GM18511 (cell line): ENCODE measurements at regions not wholly inside any gene's neighbourhood (a gene's known extent, or its start where the extent isn't known, plus 50 kb on each side); places are given as distances from the start of the nearest gene placed in this dataset.

Source experiments
- ATAC-seq: cut with Tn5 transposase; IDR thresholded peaks from one replicate; pipeline ENCODE4 v1.9.1; 2021; ENCODE audit warnings: mild to moderate bottlenecking, moderate library complexity; ENCODE audit not compliant: unreplicated experiment

GRCh38 chr3:44047796-44048195 lies 193.9 kb upstream of the TOPAZ1 start:
- no peak for ATAC-seq

- no peak for ATAC-seq
Observed at GRCh38 chr3:44048196-44048924, 193.3 kb upstream of the TOPAZ1 start.

DNA sequence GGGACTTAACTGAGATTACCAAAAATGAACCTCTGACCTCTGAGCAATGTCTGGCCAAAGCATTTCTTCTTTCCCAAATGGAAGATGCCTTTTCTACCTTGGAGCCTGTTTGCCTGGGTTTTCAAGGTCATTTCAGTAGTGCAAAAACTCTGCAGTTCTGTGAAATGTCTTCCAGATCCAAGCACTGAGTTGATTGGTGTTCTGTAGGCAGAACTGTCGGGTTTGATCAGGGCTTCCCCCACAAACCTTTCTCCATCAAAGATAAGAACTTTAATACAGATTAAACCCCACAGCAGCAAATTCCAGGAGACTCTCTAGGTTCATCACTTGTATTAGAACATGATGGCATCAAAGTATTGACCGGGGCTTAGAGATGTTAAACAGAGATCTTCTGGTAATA lies 192.7 kb upstream of the TOPAZ1 start:
- no peak for ATAC-seq

- ATAC-seq: no peak
Observed at GRCh38 chr3:44050101-44050500, 191.6 kb upstream of the TOPAZ1 start.

DNA sequence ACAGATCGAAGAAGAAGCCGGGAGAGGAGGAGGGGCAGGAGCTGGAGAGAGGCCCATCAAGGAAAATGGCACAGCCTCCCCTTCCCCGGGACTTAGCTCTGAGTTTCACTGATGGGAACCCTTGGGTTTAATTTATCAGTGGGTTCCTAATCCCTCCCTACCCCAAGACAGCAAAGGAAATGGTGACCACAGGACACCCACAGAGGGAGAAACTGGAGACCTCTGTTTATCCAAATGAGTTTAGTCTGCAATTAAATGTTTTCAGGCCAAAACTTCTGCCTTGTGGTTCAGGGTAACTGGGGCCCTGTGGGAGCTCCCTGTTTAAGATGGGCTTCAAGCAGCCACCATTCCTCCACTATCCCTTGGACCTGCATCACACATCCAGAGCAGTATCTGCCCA lies 190.8 kb upstream of the TOPAZ1 start:
- ATAC-seq: no peak

DNA sequence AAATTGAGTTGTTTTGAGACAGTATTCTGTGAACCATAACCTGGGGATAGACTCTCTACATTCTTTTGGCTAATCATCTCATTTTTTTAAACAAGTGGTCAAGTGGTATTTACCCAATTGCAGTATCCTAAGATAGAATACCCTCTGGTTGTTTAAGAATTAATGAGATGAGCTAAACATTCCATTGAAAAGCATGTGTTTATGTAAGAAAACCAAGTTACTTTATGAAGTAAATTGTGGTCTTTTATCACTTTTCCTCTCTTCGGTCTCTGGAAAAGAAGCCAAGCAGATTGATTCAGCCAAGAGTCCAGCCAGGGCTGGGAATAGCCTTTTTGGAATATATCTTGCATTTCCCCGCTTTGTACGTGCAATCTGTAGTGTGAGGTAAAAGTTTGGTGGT lies 185.7 kb upstream of the TOPAZ1 start:
- no peak for ATAC-seq

DNA sequence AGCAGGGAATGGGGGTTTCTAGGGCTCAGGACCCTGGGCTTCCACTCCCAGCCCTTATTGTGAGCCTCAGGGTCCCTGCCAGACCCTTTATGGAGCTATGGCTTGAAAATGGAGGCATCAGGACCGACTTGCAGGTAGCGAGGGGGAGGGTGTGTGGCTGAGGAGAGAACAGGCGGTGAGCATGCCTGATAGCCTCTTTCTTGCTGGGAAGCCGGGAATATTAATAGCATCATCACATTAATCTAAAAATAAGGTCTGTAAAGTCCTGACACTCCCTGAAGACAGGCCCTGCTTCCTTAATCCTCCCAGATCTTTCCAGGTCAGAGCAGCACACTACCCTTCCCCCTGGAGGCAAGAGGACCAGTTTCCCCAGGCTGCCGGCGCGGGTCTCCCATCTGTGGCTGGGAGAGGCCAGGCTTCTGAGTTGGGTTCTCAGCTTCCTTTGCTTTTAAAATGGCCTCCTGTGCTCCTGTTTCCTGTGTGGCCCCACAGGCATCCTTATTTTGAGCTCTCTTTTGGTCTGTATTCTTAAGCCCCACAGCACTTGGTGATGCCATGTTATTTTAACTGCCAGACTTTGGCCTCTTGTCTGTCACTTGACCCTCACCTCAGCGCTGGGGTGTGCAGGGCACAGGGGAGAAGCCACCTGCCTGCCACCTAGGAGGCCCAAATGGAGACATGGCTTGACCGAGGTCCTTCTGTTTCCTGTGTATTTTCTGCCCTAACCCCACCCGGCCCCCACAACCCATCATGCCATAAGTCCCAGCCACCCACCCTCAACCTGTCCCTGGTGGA lies 185.0 kb upstream of the TOPAZ1 start:
- no peak for ATAC-seq

DNA sequence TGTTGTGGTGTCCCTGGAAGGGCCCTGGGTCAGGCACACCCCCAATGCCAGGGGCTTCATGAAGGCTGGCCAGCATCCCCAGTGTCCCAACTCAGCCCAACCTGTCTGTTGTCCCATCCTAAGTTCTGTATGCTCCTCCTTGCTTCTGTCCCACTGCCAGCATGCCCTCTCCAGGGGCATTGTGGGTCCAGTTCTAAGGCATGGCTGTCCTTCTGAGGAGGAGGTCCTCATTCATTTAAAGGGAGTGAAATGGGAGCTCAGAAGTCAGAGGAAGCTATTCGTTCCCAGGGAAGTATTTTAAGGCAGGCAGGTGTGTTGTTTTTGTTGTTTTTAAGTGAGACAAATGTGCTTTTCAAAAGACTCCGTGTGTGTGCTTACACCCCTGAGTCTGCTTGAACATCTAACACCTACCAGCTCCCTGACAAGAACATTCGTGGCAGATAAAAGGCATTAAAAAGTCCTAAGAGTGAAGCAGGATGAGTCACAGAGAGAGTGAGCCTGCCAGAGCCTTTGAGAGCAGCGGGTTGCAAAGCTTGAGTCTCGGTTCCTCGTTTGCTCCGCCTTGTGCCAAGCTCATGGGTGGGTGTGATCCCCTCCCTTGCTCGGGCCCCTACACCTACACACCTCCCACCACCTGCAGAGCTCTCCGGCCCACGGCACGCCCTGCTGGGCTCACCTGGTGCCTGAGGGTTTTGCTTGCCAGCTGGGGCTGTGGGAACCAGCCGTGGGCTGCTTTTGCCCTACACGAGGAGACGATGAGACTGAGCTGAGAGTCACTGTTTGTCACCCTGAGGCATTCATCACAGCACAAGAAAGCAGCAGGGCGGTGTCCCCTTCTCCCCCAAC lies 183.4 kb upstream of the TOPAZ1 start:
- peak; percentile 95 for ATAC-seq

DNA sequence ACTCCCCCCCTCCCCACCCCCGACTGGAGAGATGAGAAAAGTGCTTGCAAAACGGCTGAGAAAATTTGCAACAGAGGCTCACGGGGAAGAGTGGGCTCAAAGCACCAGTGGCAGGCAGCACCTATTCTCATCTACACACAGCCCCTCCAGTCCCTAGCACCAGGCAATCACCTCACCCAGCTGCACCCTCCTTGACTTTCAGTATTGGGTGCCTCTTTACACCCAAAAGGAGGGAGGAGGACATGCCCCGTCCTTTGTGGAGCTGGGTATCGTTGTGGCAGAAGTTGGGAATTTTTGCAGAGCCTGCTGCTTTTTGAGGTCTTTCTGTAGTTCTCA lies 182.8 kb upstream of the TOPAZ1 start:
- no peak for ATAC-seq

DNA sequence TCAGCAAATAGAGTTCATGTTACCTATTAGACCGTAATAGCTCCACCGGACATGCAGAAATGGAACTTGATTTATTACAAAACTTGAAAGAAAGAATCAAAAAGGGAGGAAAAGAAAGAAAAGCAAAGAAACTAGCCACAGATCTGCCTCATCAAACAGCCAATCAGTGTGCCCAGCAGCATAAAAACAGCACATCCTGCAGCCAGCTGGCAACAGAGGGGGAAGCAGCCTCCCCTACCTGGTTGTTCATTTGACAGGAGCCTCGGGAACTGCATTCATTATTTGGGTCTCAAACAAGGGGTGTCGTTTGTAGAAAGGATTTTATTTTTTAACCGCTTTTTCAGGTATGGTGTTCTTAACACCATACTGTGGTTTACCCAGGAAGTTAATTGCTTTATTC lies 181.5 kb upstream of the TOPAZ1 start:
- no peak for ATAC-seq

GRCh38 chr3:44061268-44061667 lies 180.4 kb upstream of the TOPAZ1 start:
- no peak for ATAC-seq

DNA sequence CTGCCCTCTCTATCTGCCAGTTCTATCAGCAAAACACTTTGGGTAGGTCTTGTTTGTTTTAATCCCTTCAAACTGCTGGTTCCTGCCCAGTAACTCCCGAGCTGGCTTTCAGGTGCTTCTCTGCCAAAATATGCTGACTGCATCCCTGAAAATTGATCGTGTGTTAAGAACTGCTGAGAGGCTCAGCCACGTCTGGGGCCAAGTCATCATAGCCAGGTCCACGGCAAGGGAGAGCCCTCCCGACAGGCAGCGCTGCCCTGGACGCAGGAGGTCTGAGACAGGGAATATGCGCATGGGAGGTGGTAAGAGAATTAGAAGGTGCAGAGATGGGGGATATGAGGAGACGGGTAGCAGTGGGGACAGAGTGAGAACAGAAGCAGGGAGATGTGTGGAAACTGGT lies 179.7 kb upstream of the TOPAZ1 start:
- ATAC-seq: no peak

DNA sequence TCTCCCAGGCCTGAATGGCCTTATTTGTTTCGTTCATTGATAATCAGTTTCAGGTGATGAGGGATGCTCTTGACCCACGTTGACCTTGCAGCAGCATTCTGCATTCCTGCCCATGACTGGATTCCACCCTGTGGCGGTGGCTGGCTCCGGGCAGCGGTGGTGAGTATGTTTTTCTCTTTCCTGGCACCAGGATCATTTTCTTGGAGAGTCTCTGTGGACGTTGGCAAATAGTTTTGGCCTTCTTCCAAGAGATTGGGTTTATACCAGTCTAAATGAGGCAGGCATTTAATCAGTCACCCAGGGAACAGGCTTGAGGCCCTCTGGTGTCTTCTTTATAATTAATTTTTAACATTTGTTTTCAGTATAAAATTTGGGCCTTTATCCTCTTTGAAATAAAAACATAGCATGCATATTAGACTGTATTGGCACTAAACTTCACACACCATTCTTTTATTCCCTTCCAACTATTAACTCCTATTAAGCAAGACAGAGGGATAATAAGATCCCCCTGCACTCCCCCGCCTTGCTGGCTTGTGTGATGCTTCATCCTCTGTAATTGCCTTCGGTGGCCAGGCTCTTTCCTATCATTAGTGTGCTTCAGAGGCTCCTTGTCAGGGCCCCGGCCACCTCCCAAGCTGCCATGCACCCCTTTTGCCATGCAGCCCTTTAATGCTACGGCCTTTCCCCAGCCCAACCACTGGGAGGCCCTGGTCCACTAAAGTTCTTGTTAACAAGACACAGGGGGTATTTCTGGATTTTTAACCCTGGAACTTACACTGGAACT lies 176.2 kb upstream of the TOPAZ1 start:
- ATAC-seq: no peak

- ATAC-seq: no peak
Observed at GRCh38 chr3:44066806-44067205, 174.9 kb upstream of the TOPAZ1 start.

GRCh38 chr3:44067431-44067830 lies 174.3 kb upstream of the TOPAZ1 start:
- ATAC-seq: no peak

- ATAC-seq: no peak
Observed at GRCh38 chr3:44068753-44069152, 172.9 kb upstream of the TOPAZ1 start.

- ATAC-seq: no peak
Observed at GRCh38 chr3:44069276-44069675, 172.4 kb upstream of the TOPAZ1 start.

- ATAC-seq: no peak
Observed at GRCh38 chr3:44070841-44071546, 170.7 kb upstream of the TOPAZ1 start.

- ATAC-seq: no peak
Observed at GRCh38 chr3:44072601-44073540, 168.8 kb upstream of the TOPAZ1 start.
